GM21360 (cell line): ENCODE measurements at regions not wholly inside any gene's neighbourhood (a gene's known extent, or its start where the extent isn't known, plus 50 kb on each side); places are given as distances from the start of the nearest gene placed in this dataset.

Experiments used
- ATAC-seq: cut with Tn5 transposase; IDR thresholded peaks from one replicate; pipeline ENCODE4 v1.9.1; 2021; ENCODE audit warnings: mild to moderate bottlenecking, moderate library complexity; ENCODE audit not compliant: unreplicated experiment

GRCh38 chr2:198375083-198375410 is 570.7 kb downstream of the PLCL1 start:
- no peak for ATAC-seq

GRCh38 chr2:198374375-198375082 is 570.1 kb downstream of the PLCL1 start:
- no peak for ATAC-seq

DNA sequence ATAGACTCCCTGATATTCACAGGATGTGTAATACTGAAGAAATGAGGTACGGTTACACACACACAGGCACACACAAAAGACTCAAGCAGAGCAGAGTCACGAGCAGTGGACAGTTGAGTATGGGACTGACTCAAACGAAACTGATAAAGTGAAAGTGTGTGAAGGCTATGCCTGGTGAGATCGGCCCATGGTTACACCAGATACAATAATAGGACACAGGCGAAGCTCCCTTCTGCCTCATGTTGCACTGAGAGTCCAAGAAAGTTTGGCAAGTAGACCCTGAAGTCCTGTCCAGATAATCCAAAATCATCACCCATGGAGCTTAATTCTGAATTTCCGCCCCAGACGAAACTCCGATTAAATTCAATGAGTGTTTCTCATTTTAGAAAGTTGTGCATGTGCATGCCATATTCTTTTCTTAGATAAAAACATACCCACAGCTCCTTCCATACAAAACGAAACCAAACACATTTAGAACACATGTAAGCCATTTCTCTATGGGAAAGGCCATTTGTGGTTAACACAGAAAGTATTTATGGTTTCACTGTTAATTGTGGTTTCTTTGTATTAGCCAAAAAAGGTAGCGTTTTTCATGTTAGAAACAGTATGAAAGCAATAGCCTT is 567.6 kb downstream of the PLCL1 start:
- ATAC-seq, result peak; percentile 96

- ATAC-seq, result no peak
These were observed 566.9 kb downstream of the PLCL1 start for GRCh38 chr2:198371329-198371728.

DNA sequence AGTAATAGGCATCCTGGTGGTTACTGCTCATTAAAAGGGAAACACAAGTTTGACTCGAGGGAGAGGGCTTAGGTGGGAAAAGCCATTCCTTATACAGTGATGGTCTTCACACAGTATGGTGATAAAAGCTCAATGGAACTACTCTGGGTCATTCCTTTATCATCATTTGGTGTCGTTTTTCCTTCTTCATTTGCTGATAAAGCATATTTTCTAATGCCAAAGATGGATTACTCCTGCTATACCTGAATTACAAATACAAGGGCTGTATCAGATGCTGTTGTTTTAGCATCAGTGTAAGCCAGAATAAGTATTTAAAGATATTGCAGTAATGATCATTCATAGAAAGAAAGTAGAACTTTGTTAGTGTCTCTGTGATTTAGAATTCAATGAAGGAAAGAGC is 563.7 kb downstream of the PLCL1 start:
- no peak for ATAC-seq

- ATAC-seq, result no peak
These were observed 558.3 kb downstream of the PLCL1 start for GRCh38 chr2:198362740-198363139.

- ATAC-seq, result no peak
These were observed 554.9 kb downstream of the PLCL1 start for GRCh38 chr2:198359308-198359707.

- ATAC-seq, result no peak
These were observed 551.8 kb downstream of the PLCL1 start for GRCh38 chr2:198356157-198356556.

GRCh38 chr2:198351647-198352046 is 547.3 kb downstream of the PLCL1 start:
- no peak for ATAC-seq

DNA sequence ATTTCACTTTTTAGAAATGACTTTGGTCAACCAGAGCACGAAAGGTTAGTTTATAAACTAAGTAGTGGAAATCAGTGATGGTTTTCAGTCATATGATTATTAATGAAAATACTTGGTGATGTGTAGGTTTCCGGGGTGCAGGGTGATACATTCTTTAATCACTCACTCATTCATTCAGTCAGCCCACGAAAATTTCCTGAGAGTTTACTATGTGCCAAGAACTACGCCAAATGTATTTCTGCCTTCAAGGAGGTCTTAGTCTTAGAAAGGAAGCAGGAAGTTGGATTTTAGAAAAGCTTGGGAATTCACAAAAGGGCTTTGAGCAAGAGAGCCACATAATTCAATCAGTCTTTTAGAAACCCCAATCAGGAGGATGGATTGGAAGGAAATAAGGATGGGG is 543.6 kb downstream of the PLCL1 start:
- ATAC-seq, result no peak

DNA sequence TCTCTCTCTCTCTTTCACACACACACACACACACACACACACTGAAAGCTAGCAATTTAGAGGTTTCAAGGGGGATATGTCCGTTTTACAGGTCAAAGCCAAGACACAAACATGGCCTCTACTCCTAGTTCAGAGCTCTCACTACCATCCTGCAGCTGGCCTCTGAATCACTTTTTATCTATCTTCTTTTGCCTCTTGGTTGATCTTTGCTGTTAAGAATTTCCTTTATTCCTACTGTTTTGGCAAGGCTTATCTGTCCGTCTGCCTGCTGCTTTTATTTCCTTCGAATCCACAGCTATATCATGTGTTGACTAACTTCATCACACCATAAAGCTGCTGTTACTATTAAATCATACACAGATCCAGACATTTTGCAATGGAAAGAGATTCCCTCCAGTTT is 543.0 kb downstream of the PLCL1 start:
- no peak for ATAC-seq

DNA sequence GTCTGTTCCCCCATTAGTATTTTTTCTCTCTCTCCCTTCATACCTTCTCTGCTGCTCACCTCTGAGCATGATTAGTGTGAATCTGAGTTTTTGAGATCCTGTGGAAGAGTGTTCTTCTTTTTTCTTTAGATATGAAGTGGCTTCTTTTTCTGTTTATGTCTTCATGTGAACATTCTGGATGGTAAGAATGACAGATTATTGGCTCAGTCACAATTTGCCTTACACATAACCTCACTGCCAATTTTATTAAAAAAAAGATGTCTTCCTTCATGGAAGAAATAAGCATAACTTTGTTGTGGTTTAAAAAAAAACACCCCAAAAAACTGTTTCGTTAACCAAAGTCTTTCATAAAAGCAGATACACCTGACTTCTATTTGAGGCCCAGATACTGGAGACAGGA is 539.1 kb downstream of the PLCL1 start:
- ATAC-seq, result no peak

GRCh38 chr2:198340846-198341245 is 536.5 kb downstream of the PLCL1 start:
- no peak for ATAC-seq

DNA sequence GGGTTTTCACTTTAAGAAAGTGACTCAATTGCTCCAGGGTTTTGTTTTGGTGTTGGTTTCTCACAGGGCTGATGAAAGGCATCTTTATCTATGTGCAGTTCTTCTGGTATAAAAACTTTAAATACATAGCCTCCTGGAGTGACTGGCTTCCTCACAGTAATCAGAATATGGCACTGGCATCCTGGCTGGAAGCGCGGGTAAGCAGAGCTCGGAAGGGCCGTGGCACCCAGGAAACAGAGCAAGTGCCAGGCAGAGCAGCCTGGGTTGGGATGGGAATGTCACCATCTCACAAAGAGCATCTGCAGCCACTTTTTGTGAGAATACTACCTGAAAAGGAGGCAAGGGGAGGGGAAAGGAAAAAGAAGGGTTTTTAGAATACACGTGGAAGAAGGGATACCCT is 534.7 kb downstream of the PLCL1 start:
- no peak for ATAC-seq

GRCh38 chr2:198337368-198337767 is 533.0 kb downstream of the PLCL1 start:
- ATAC-seq, result no peak

DNA sequence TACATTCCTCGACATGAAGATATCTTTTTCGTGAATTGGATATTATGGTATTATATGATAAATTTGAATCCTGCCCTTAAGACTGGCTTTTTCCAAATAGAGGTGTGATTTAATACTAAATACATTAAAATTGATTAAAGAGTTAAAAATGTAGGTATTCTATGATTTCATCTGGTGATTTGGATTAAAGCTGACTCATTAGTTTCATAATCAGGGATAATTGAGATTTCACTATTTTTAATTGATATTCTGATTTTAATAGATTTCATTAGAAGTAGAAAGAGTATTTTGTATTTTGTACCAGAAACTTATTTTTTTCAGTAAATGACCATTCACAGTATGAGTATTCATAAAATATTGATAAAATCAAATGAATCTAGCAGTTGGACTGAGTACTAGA is 524.1 kb downstream of the PLCL1 start:
- no peak for ATAC-seq

- no peak for ATAC-seq
These were observed 523.1 kb downstream of the PLCL1 start for GRCh38 chr2:198327526-198327925.

- no peak for ATAC-seq
These were observed 522.0 kb downstream of the PLCL1 start for GRCh38 chr2:198326431-198326830.

DNA sequence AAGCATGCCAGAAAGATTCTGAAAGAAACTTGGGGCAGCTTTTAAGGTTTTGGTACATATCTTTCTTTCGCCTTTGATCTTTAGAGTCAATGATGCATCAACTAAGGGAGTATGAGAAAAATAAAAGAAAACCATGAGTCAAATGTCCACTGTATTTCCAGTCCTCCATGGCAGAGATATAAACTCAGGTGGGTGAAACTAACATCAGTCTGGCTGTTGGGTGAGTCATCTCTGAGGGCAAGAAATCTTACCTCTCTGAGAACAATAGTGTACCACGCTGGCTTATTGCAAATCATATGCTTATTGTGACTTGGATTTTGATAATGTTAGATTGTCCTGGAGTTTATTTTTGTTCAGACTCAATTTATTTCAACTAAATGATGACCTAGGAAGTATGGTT is 521.0 kb downstream of the PLCL1 start:
- ATAC-seq, result peak; percentile 47

DNA sequence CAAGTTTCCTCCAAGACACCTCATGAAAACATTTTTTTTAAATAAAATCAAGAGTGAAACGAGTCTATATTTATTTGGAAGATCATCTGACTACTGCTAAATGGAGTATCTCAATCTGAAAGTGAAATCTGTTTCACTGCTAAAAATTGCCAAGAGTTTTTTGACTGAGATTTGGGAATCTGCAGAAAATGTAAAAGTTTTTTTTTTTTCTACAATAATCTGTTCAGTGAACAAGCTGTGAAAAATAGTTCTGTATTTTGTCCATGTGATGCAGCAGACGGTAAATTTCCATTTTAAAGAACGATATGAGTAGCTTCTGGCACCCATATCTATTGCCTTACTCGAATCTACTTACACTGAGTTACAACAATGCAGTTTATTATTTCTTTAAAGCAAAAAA is 519.7 kb downstream of the PLCL1 start:
- no peak for ATAC-seq

DNA sequence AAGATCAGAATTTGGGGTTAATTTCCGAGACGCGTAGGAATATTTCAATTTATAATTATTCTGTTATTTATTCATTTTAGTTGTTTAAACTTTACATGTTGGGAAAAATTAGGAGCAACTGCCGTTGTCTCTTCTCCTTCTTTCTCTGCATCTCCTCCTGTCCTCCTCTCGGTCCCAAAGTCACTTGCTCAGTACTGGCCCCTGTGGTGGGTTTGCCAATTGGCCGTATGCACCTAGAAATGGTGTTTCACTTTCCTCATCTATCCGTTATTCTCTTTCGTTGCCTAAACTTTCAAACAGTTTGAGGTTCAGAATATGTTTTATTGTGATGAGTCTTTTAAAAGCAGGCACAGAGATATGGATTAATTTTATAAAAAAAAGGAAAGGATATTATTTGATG is 517.9 kb downstream of the PLCL1 start:
- no peak for ATAC-seq

GRCh38 chr2:198321522-198322088 is 517.2 kb downstream of the PLCL1 start:
- ATAC-seq, result no peak
